Skeletal muscle tissue (tissue), 3 donors: ENCODE measurements at regions not wholly inside any gene's neighbourhood (a gene's known extent, or its start where the extent isn't known, plus 50 kb on each side); places are given as distances from the start of the nearest gene placed in this dataset.

ENCODE experiments used
- H3K27ac ChIP-seq: one replicate; pipeline ENCODE4 v1.7.0; 2013; ENCODE audit warnings: mild to moderate bottlenecking, low read depth, low read length, inconsistent platforms
- H3K27me3 ChIP-seq, 3 donors: one replicate each; pipeline ENCODE4 v1.7.0; 2013; ENCODE audit warnings: low read length in 3 of 3; ENCODE audit not compliant: control insufficient read depth in 3 of 3, insufficient read depth in 3 of 3
- H3K36me3 ChIP-seq, 3 donors: one replicate each; pipeline ENCODE4 v1.7.0; 2013; ENCODE audit warnings: low read length in 3 of 3; ENCODE audit not compliant: control insufficient read depth in 3 of 3, insufficient read depth in 3 of 3
- H3K4me1 ChIP-seq, 3 donors: one replicate each; pipeline ENCODE4 v1.7.0; 2013; ENCODE audit warnings: low read length in 3 of 3, mild to moderate bottlenecking in 3 of 3; ENCODE audit not compliant: control insufficient read depth in 3 of 3, insufficient read depth in 3 of 3
- H3K4me3 ChIP-seq, 3 donors: one replicate each; pipeline ENCODE4 v1.7.0; 2013; ENCODE audit warnings: low read length in 3 of 3
- H3K9ac ChIP-seq, 3 donors: one replicate each; pipeline ENCODE4 v1.7.0; 2013; ENCODE audit warnings: low read length in 3 of 3, mild to moderate bottlenecking in 3 of 3, moderate library complexity in 2 of 3, low read depth in 1 of 3
- H3K9me3 ChIP-seq, 3 donors: one replicate each; pipeline ENCODE4 v1.7.0; 2013; ENCODE audit warnings: low read length in 3 of 3; ENCODE audit not compliant: control insufficient read depth in 3 of 3
- donor health status: Osteomylitis.

DNA sequence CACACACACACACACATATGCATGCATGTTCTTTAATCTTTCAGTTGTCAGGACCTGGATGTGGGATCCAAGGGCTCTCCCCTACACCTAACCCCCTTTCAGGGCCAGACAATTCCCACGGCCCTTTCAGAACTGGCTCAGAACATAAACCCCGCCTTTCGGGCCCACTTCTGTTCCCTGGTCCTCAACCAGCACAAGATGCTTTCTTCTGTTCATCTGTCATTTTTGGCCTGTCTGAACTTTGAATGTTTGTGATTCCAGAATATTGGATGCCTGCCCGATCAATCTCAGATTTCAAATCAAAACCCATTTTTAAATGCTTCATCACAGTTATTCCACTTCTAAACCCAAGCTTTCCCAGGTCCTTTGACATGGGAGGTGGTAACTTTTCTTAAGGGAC, 167.3 kb downstream of the USP12 start:
- H3K9ac ChIP-seq: no peak overlapping the region
- H3K9me3 ChIP-seq: peaks cover 0 to 5% (median 0%) of the 10 kb centered on the region in 3 donors
- H3K4me3 ChIP-seq: peak overlapping the region in 1 of 3 donors; percentile 6
- H3K27ac ChIP-seq: no peak overlapping the region
- peaks cover 15 to 20% (median 19%) of the 10 kb centered on the region in 3 donors for H3K4me1 ChIP-seq
- peaks cover 13 to 44% (median 42%) of the 10 kb centered on the region in 3 donors for H3K27me3 ChIP-seq
- no peaks in the 10 kb centered on the region for H3K36me3 ChIP-seq

DNA sequence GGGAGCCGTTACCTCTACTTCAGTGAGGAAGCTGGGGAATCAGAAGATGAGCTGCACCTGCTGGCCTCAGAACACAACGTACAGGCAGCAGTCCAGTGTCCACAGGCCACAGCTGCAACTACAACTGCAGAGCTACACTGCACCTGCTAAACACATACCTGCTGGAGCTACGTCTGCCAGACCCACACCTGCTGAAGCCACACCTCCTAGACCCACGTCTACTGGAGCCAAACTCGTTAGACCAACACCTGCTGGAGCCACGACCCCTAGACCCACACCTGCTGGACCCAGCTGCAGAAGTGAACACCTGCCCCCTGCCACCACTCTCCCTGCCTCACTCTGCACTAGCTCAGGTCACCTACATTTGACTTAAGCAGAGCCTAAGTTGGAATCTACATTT, 169.9 kb downstream of the USP12 start:
- no peak overlapping the region for H3K27ac ChIP-seq
- H3K4me1 ChIP-seq: peaks cover 12 to 20% (median 18%) of the 10 kb centered on the region in 3 donors
- H3K36me3 ChIP-seq: no peaks in the 10 kb centered on the region
- H3K9ac ChIP-seq: no peak overlapping the region
- H3K4me3 ChIP-seq: no peak overlapping the region
- H3K27me3 ChIP-seq: peaks cover 17 to 38% (median 37%) of the 10 kb centered on the region in 3 donors
- peaks cover 0 to 5% (median 0%) of the 10 kb centered on the region in 3 donors for H3K9me3 ChIP-seq

DNA sequence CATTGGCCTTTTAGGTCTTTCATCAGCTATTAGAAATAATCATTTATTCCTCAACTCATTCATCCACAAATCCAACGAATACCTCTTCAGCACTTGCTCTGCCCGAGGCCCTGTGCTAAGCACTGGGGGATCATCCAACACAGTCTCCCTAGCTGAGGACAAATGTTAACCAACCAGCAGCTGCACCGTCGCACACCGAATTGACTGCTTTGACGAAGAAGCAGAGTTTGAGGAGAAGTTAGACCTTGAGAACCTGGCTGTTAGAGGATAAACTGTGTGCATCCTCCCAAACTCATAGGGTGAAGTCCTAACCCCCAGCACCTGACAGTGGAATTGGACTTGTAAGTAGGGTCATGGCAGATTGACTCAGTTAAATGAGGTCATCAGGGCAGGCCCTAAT, 170.9 kb downstream of the USP12 start:
- peaks cover 10 to 30% (median 29%) of the 10 kb centered on the region in 3 donors for H3K27me3 ChIP-seq
- H3K4me1 ChIP-seq: peaks cover 3 to 12% (median 10%) of the 10 kb centered on the region in 3 donors
- H3K36me3 ChIP-seq: no peaks in the 10 kb centered on the region

DNA sequence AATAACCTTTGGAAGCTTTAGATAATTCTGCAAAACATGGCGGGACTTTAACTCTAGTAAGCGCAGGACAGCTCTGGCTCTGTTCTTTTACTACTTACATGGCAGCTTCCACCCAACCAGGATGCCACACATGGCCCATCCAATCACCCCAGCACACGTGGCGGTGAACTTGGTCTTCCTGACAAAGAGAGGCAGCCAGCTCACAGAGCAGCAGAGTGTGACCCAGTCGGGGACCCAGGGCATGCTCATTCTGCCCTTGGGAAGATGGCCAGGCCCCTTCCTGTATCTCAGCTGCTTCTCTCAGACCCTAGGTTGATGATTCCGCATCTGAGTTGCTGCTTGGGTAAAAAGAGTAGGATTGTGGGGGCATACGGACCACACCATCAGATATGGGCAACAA, 172.1 kb downstream of the USP12 start:
- peaks cover 0 to 5% (median 0%) of the 10 kb centered on the region in 3 donors for H3K9me3 ChIP-seq

More for the DNA sequence above, 170.9 kb downstream of the USP12 start:
- Histone ChIP-seq H3K9ac (no peak overlapping the region), H3K27ac (no peak overlapping the region), H3K4me3 (no peak overlapping the region), H3K9me3 (peaks cover 0 to 5% (median 0%) of the 10 kb centered on the region in 3 donors)

DNA sequence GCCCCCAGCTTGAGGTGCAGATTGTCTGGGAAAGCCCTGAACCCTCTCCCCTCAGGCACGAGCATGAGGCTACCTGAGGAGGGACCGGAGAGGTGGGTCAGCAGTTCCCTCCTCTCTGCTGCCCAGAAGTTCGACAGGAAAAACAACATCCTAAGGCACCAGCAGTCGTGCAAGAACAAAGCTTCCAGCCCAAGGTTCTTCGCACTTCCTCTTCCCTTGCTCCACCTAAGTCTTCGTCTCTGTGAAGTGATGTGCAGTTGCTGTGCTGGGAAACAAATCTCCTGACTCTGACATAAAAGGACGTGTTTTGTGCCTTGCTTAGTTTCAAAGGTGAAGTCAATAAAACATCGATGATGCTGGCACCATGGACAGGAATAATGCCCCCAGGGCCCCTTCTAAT, 173.3 kb downstream of the USP12 start:
- Histone ChIP-seq H3K4me1 (peaks cover 0 to 7% (median 6%) of the 10 kb centered on the region in 3 donors), H3K9ac (no peak overlapping the region), H3K27ac (peak overlapping the region; percentile 40), H3K27me3 (peaks cover 4 to 13% (median 13%) of the 10 kb centered on the region in 3 donors), H3K9me3 (peaks cover 0 to 5% (median 0%) of the 10 kb centered on the region in 3 donors), H3K4me3 (no peak overlapping the region), H3K36me3 (no peaks in the 10 kb centered on the region)

More for the DNA sequence above, 172.1 kb downstream of the USP12 start:
- H3K36me3 ChIP-seq: no peaks in the 10 kb centered on the region
- peaks cover 0 to 6% (median 4%) of the 10 kb centered on the region in 3 donors for H3K4me1 ChIP-seq
- H3K9ac ChIP-seq: no peak overlapping the region
- peaks cover 6 to 21% (median 20%) of the 10 kb centered on the region in 3 donors for H3K27me3 ChIP-seq
- no peak overlapping the region for H3K4me3 ChIP-seq
- no peak overlapping the region for H3K27ac ChIP-seq

DNA sequence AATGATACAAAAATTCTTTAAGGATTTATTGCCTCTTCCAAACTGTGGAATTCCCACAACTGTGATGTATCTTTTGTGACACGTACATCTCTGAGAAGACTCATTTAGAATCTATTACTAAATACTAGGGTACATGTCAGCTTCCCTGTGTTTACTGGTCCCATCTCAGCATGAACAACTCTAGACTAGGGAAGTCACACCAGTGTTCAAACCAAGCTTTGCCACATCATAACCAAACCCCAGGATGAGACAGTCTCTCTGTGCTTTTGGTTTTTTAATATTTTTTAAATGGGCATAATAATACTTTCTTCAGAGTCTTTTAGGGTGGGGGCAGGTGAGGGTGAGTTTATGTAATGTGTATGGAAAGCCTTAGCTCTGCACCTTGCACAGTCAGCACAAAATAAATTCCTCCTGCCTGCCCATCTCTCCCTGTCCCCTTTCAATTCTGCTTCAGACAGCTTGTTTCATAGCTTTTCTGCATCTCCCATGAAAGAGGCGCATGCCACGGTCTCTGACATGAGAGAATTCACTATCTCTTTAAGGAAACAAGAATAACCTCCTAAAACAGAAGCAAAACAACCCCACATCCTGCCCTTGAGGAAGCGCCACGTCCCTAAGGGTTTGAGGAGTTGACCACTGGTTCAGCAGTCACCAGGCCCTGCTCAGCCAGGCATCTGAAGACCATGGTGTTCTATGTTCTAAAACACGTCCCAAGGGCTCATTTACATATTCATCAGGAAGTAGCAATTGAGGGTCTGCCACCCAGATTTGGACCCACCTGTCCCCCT, 174.5 kb downstream of the USP12 start:
- Histone ChIP-seq H3K27me3 (peaks cover 4 to 11% (median 7%) of the 10 kb centered on the region in 3 donors), H3K9ac (no peak overlapping the region), H3K36me3 (no peaks in the 10 kb centered on the region), H3K4me3 (peak overlapping the region in 2 of 3 donors; percentile 7 to 22), H3K4me1 (peaks cover 0 to 9% (median 7%) of the 10 kb centered on the region in 3 donors), H3K9me3 (no peaks in the 10 kb centered on the region), H3K27ac (peak overlapping the region; percentile 40)

DNA sequence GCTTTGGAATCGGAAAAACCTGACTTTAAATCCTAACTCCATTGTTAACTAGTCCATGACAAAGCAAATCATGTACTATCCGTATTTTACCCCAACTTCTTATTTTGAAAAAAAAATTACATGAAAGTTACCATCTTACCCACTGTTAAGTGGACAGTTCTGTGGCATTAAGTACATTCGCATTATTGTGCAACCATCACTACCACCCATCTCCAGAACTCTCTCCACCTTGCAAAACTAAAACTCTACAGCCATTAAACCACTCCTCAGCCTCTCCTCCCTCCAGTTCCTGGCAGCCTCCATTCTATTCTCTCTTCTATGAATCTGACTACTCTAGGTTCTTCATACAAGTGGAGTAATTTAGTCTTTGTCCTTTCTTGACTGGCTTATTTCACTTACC, 176.5 kb downstream of the USP12 start:
- Histone ChIP-seq H3K27me3 (peaks cover 9 to 12% (median 10%) of the 10 kb centered on the region in 3 donors), H3K4me1 (peaks cover 0 to 9% (median 7%) of the 10 kb centered on the region in 3 donors), H3K9me3 (no peaks in the 10 kb centered on the region)

DNA sequence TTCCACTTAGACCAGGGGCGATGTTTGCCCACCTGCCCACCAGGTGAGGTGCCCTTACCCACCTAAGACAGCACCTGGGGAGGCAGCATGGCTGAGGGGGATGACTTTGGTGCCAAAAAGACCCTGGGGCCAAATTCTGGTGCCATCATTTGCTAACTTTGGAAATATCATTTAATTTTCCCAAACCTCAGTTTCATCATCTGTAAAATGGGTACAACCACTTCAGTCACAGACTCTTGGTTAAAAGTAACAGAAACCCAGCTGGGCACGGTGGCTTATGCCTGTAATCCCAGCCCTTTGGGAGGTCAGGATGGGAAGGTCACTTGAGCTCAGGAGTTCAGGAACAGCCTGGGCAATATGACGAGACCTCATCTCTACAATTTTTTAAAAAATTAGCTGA, 177.8 kb downstream of the USP12 start:
- Histone ChIP-seq H3K36me3 (no peaks in the 10 kb centered on the region), H3K9ac (no peak overlapping the region), H3K4me1 (peaks cover 0 to 9% (median 7%) of the 10 kb centered on the region in 3 donors), H3K27ac (no peak overlapping the region), H3K27me3 (peaks cover 3 to 17% (median 17%) of the 10 kb centered on the region in 3 donors), H3K4me3 (no peak overlapping the region), H3K9me3 (no peaks in the 10 kb centered on the region)

More for the DNA sequence above, 176.5 kb downstream of the USP12 start:
- no peaks in the 10 kb centered on the region for H3K36me3 ChIP-seq
- no peak overlapping the region for H3K27ac ChIP-seq
- no peak overlapping the region for H3K4me3 ChIP-seq
- H3K9ac ChIP-seq: no peak overlapping the region

DNA sequence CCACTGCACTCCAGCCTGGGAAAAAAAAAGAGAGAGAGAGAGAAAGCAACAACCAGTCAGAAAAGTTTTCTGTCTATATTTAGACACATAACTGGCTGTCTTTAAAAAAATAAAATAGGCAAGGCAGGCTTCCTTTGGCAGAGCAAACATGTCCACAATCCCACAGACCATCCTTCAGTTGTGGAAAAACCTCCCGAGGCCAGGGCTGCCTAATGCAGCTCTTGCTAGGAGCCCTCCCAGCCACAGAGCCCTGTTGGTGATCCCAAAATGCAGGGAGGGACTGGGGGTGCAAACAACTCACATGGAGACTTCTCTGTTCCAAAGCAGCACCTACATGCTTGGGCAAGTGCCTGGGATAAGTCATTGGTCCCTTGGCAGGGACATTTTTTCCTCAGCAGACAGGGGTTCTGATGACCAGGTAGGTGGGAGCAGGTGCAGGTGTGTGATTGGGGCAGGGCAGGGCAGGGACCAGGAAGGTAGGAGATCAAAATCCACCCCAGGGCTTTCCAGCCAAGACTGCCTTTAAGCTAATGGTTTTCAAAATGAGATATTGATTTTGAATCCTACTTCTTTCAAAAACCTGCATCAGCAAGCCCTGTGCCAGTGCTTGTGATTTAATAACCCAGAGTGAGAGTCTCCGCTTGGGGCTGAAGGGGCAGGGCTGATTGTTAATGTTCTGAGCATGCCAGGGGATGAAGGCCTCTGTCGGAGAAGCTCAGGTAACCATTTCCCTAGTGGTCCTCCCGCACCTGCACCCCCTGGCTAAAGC, 178.5 kb downstream of the USP12 start:
- Histone ChIP-seq H3K27me3 (peaks cover 8 to 19% (median 17%) of the 10 kb centered on the region in 3 donors), H3K36me3 (no peaks in the 10 kb centered on the region), H3K9ac (no peak overlapping the region), H3K4me1 (peaks cover 0 to 6% (median 3%) of the 10 kb centered on the region in 3 donors), H3K9me3 (no peaks in the 10 kb centered on the region), H3K4me3 (no peak overlapping the region), H3K27ac (no peak overlapping the region)
